ENCODE measurements at regions not wholly inside any gene's neighbourhood (a gene's known extent, or its start where the extent isn't known, plus 50 kb on each side); places are given as distances from the start of the nearest gene placed in this dataset.

DNA sequence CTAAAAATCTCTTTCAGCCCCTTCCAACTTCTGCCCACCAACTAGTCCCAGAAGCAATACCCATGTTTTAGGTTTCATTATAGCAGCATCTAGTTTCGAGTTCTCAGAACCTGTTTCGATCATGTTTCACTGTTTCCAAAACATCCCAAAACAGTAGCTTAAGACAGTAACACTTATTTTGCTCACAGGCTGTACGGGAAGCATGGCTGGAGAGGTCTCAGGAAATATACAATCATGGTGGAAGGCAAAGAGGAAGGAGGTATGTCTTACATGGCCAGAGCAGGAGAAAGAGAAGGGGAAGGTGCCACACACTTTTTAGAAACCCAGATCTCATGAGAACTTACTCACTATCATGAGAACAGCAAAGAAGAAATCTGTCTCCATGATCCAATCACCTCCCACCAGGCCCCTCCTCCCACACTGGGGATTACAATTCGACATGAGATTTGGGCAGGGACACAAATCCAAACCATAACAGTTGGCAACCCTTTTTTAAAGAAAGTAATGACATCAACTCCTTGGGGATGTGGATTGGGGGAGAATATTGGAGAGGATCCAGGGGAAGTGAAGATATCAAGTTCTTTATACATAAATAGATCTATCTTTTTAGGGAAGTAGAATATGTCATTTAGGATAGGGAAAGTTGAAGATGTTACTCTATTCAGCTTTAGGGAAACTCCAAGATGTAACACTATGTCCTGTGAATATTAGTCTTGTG, 269.9 kb upstream of the PLEKHG7 start:
- H3K4me3 Mint-ChIP-seq, result no peak overlapping the region
- no peaks in the 10 kb centered on the region for H3K27me3 Mint-ChIP-seq
- H3K9me3 Mint-ChIP-seq (ENCODE audit: low read depth), result peaks cover 6% of the 10 kb centered on the region
- H3K4me1 Mint-ChIP-seq (ENCODE audit: low read depth), result peaks cover 42% of the 10 kb centered on the region
- H3K36me3 Mint-ChIP-seq, result peaks cover 9% of the 10 kb centered on the region
- H3K27ac Mint-ChIP-seq, result peak overlapping the region; percentile 69

GRCh38 chr12:92431146-92431545, 271.6 kb upstream of the PLEKHG7 start:
- Mint-ChIP-seq H3K4me3 (no peak overlapping the region), H3K9me3 (ENCODE audit: low read depth) (peaks cover 6% of the 10 kb centered on the region), H3K4me1 (ENCODE audit: low read depth) (peaks cover 39% of the 10 kb centered on the region), H3K27me3 (no peaks in the 10 kb centered on the region), H3K36me3 (peaks cover 5% of the 10 kb centered on the region), H3K27ac (peak overlapping the region; percentile 31)

DNA sequence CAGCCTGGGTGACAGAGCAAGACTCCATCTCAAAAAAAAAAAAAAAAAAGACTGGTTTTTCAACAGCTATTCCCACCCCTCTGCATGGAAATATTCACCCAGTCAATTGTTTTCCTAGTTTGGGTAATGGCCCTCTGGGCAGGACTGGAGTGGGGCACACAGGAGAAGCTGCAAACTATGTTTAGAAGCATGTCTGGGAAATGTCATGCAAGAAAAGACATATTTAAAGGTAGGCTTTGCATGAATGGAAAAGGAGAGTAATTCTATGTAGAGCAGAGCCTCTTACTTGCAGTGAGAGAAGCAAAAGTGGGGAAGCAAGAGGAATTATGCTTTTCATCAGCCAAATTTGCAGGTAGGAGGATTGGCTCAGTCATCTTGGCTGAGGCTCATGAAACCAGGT, 276.5 kb upstream of the PLEKHG7 start:
- peaks cover 4% of the 10 kb centered on the region for H3K9me3 Mint-ChIP-seq (ENCODE audit: low read depth)
- H3K36me3 Mint-ChIP-seq, result no peaks in the 10 kb centered on the region
- no peak overlapping the region for H3K27ac Mint-ChIP-seq
- H3K27me3 Mint-ChIP-seq, result no peaks in the 10 kb centered on the region
- H3K4me3 Mint-ChIP-seq, result no peak overlapping the region
- H3K4me1 Mint-ChIP-seq (ENCODE audit: low read depth), result peaks cover 45% of the 10 kb centered on the region

DNA sequence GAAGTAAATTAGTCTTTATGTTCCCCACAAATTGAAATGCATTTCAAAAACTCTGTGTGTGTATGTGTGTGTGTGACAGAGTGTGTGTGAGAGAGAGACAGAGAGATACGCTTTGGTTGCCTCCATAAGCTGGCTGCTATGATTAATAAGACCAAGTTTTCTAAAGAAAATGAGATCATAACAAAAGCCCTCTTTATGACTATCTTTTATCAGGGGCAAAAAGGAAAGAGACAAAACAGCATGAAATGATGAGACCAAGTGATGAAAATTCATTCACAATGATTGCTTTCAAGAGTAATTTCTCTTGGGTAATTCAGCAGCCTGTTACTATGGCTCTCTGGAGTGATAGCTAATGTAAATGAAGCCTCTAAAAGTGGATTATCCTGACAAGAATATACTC, 277.6 kb upstream of the PLEKHG7 start:
- peak overlapping the region; percentile 17 for H3K27ac Mint-ChIP-seq
- H3K36me3 Mint-ChIP-seq, result peaks cover 3% of the 10 kb centered on the region
- no peak overlapping the region for H3K4me3 Mint-ChIP-seq
- peaks cover 48% of the 10 kb centered on the region for H3K4me1 Mint-ChIP-seq (ENCODE audit: low read depth)
- H3K9me3 Mint-ChIP-seq (ENCODE audit: low read depth), result peaks cover 9% of the 10 kb centered on the region
- no peaks in the 10 kb centered on the region for H3K27me3 Mint-ChIP-seq

GRCh38 chr12:92424338-92424737, 278.5 kb upstream of the PLEKHG7 start:
- Mint-ChIP-seq H3K27me3 (no peaks in the 10 kb centered on the region), H3K4me1 (ENCODE audit: low read depth) (peaks cover 50% of the 10 kb centered on the region), H3K4me3 (no peak overlapping the region), H3K27ac (no peak overlapping the region), H3K36me3 (peaks cover 3% of the 10 kb centered on the region), H3K9me3 (ENCODE audit: low read depth) (peaks cover 9% of the 10 kb centered on the region)

DNA sequence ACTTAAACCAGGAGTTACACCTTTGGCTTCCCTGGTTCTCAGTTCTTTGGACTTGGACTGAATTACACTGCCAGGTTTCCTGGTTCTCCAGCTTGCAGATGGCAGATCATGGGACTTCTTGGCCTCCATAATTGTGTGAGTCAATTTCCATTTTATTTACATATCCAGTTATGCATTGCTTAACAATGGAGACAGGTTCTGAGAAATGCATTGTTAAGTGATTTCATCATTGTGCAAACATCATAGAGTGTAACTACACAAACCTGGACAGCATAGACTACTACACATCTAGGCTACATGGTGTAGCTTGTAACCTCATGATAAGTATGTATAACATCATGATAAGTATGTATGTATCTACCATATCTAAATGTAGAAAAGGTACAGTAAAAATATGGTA, 276.1 kb upstream of the BTG1 start:
- no peak overlapping the region for H3K4me3 Mint-ChIP-seq
- H3K36me3 Mint-ChIP-seq, result peaks cover 3% of the 10 kb centered on the region
- peaks cover 47% of the 10 kb centered on the region for H3K4me1 Mint-ChIP-seq (ENCODE audit: low read depth)
- H3K9me3 Mint-ChIP-seq (ENCODE audit: low read depth), result peaks cover 9% of the 10 kb centered on the region
- no peaks in the 10 kb centered on the region for H3K27me3 Mint-ChIP-seq
- no peak overlapping the region for H3K27ac Mint-ChIP-seq

GRCh38 chr12:92421042-92421441, 275.4 kb upstream of the BTG1 start:
- H3K27me3 Mint-ChIP-seq, result no peaks in the 10 kb centered on the region
- no peak overlapping the region for H3K27ac Mint-ChIP-seq
- H3K4me3 Mint-ChIP-seq, result no peak overlapping the region
- H3K4me1 Mint-ChIP-seq (ENCODE audit: low read depth), result peaks cover 48% of the 10 kb centered on the region
- peaks cover 3% of the 10 kb centered on the region for H3K36me3 Mint-ChIP-seq
- H3K9me3 Mint-ChIP-seq (ENCODE audit: low read depth), result peaks cover 9% of the 10 kb centered on the region

DNA sequence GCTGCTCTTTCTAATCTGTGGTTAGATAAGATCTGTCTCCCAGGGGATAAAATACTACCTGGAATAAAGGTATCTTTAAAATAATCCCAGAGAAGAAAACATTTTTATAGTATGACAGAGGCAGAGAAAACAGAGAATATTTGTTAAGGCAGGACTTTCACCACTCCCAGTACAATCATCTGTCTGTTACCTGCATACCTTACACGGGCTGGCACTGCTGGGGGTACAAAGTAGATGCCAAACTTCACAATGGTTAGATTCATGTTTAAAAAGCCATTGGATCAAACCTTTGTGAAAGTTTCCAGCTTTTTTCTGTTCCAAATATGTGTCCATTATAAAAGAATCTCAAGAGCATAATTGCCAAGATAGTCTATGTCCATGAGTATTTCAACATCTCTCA, 273.6 kb upstream of the BTG1 start:
- Mint-ChIP-seq H3K4me3 (no peak overlapping the region), H3K36me3 (peaks cover 3% of the 10 kb centered on the region), H3K27me3 (no peaks in the 10 kb centered on the region), H3K4me1 (ENCODE audit: low read depth) (peaks cover 45% of the 10 kb centered on the region), H3K9me3 (ENCODE audit: low read depth) (peaks cover 9% of the 10 kb centered on the region), H3K27ac (no peak overlapping the region)

DNA sequence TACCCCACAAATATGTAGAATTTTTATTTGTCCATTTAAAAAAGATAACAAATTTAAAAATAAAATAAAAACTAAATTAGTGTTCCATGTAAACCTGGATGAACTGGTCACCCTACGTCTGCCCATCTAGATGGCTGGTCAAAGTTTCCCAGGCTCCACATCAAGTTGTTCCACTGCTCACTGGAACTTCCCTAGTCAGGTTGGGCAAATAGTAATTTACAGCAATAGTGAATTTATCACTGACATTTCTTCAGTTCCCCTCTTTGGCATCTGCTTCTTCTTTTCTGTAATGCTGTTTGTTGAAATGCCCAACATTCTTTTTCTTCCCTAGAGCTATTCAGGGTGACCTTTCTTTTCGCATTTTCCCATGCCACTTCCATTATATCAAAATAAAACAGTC, 272.7 kb upstream of the BTG1 start:
- peaks cover 9% of the 10 kb centered on the region for H3K9me3 Mint-ChIP-seq (ENCODE audit: low read depth)
- no peaks in the 10 kb centered on the region for H3K27me3 Mint-ChIP-seq
- peaks cover 36% of the 10 kb centered on the region for H3K4me1 Mint-ChIP-seq (ENCODE audit: low read depth)
- no peak overlapping the region for H3K27ac Mint-ChIP-seq
- peaks cover 3% of the 10 kb centered on the region for H3K36me3 Mint-ChIP-seq
- H3K4me3 Mint-ChIP-seq, result no peak overlapping the region

DNA sequence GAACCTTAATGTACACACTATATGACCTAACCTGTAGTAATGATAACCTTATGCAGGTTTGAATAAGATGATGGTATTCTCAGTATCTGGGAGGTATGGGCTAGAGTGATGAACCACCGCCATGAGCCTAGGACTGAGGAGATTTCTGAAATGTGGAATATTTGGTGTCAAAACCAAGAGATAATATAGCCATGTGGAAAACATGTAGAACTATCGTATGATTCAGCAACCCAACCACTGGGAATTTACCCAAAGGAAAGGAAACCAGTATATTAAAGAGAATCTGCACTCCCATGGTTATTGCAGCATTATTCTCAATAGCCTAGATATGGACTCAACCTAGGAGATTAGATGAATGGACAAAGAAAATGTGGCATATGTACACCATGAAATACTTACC, 271.7 kb upstream of the BTG1 start:
- Mint-ChIP-seq H3K36me3 (peaks cover 3% of the 10 kb centered on the region), H3K27me3 (no peaks in the 10 kb centered on the region), H3K4me3 (no peak overlapping the region), H3K4me1 (ENCODE audit: low read depth) (peaks cover 29% of the 10 kb centered on the region), H3K27ac (no peak overlapping the region), H3K9me3 (ENCODE audit: low read depth) (peaks cover 9% of the 10 kb centered on the region)

GRCh38 chr12:92416385-92416812, 270.8 kb upstream of the BTG1 start:
- peaks cover 27% of the 10 kb centered on the region for H3K4me1 Mint-ChIP-seq (ENCODE audit: low read depth)
- H3K36me3 Mint-ChIP-seq, result peaks cover 3% of the 10 kb centered on the region
- peaks cover 6% of the 10 kb centered on the region for H3K9me3 Mint-ChIP-seq (ENCODE audit: low read depth)
- no peak overlapping the region for H3K4me3 Mint-ChIP-seq
- H3K27ac Mint-ChIP-seq, result no peak overlapping the region
- no peaks in the 10 kb centered on the region for H3K27me3 Mint-ChIP-seq

DNA sequence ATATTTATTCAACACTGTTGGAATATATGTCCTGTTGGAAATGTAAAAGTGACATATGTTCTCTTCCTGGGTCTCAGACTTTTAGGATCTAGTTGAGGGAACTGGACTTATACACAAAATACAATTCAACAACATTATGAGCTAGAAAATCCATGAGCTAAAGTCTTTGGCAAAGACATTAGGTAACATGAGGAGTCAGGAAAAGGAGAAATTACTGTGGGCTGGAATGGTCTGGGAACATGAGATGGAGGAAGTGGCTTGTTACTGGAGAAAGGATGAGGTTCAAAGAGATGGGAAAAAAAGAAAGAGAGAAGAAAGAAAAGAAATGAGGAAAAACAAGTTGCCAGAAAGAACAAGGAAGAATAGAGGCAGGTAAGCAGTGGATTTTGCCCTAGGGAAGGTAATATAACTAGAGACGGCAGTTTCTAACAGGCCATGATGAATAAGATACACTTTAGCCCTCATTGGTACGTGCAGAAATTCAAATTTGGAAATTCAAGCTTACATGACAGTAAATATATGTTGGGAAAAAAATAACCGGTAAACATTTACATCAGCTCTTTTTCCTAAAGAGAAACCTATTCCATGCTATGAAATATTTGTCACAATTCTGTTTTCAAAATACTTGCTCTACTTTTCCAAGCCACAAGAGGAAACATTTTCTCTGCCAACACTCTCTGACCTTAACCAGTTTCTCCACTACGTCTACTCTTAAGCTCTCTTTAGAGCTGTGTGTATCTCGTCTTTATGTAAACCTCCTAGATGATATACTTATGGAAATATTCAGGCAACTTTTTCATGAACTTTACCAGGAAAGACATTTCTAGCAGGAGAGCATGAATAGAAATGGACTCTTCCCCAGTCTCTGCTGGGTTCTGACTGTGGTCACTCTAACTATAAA, 268.8 kb upstream of the BTG1 start:
- no peaks in the 10 kb centered on the region for H3K27me3 Mint-ChIP-seq

GRCh38 chr12:92413286-92413685, 267.6 kb upstream of the BTG1 start:
- H3K4me1 Mint-ChIP-seq (ENCODE audit: low read depth), result peaks cover 38% of the 10 kb centered on the region
- no peaks in the 10 kb centered on the region for H3K36me3 Mint-ChIP-seq
- H3K27ac Mint-ChIP-seq, result no peak overlapping the region
- peaks cover 4% of the 10 kb centered on the region for H3K9me3 Mint-ChIP-seq (ENCODE audit: low read depth)
- no peaks in the 10 kb centered on the region for H3K27me3 Mint-ChIP-seq
- H3K4me3 Mint-ChIP-seq, result no peak overlapping the region

More for the DNA sequence above, 268.8 kb upstream of the BTG1 start:
- Mint-ChIP-seq H3K4me1 (ENCODE audit: low read depth) (peaks cover 27% of the 10 kb centered on the region), H3K36me3 (no peaks in the 10 kb centered on the region), H3K9me3 (ENCODE audit: low read depth) (no peaks in the 10 kb centered on the region), H3K4me3 (no peak overlapping the region), H3K27ac (no peak overlapping the region)

- Mint-ChIP-seq H3K4me1 (ENCODE audit: low read depth) (peaks cover 42% of the 10 kb centered on the region), H3K9me3 (ENCODE audit: low read depth) (peaks cover 4% of the 10 kb centered on the region), H3K27me3 (no peaks in the 10 kb centered on the region), H3K27ac (no peak overlapping the region), H3K36me3 (no peaks in the 10 kb centered on the region), H3K4me3 (no peak overlapping the region)
These were observed 267.2 kb upstream of the BTG1 start for GRCh38 chr12:92412856-92413255.

- no peaks in the 10 kb centered on the region for H3K36me3 Mint-ChIP-seq
- peaks cover 42% of the 10 kb centered on the region for H3K4me1 Mint-ChIP-seq (ENCODE audit: low read depth)
- H3K4me3 Mint-ChIP-seq, result no peak overlapping the region
- no peaks in the 10 kb centered on the region for H3K27me3 Mint-ChIP-seq
- H3K27ac Mint-ChIP-seq, result no peak overlapping the region
- H3K9me3 Mint-ChIP-seq (ENCODE audit: low read depth), result peaks cover 4% of the 10 kb centered on the region
These were observed 266.0 kb upstream of the BTG1 start for GRCh38 chr12:92411687-92412086.
